ENCODE measurements at regions not wholly inside any gene's neighbourhood (a gene's known extent, or its start where the extent isn't known, plus 50 kb on each side); places are given as distances from the start of the nearest gene placed in this dataset.

DNA sequence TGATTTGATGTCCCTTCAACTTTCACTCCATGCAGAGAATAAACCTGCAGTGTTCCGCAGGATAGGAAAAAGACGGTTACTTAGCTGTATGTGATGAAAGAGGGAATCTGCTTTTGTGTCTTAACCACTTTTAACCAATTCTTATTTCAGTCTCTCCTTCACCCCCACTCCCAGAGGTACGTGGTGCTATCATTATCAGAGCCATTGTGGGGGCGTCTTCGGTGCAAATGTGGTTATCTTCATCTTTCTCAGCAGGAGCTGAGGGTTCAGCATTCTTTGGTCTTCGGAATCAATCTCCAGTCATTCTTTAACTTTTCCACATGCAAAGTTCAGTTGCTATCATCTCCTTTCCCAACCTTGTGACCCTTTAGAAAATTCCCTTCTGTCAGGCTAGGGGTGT is 219.9 kb upstream of the LYZL1 start:
- TF ChIP-seq EZH2 (IDR thresholded peaks at IDR 0.05) (no peak), ZFX (IDR thresholded peaks at IDR 0.05) (no peak), EZH2phosphoT487 (IDR thresholded peaks at IDR 0.05; ENCODE audit: borderline replicate concordance) (no peak), CTCF (IDR thresholded peaks at IDR 0.05 in 2 of 3, conservative IDR thresholded peaks at IDR 0.05 in 1 of 3; ENCODE audit: borderline replicate concordance in 1 of 3, insufficient read depth in 1 of 3, low read depth in 2 of 3, low read length in 2 of 3) (no peak), POLR2AphosphoS5 (IDR thresholded peaks at IDR 0.05; ENCODE audit: low read depth, low read length) (no peak), POLR2A (IDR thresholded peaks at IDR 0.05; ENCODE audit: borderline replicate concordance, extremely low read depth, insufficient read depth, insufficient read length) (no peak), CEBPB (IDR thresholded peaks at IDR 0.05; ENCODE audit: low read depth) (no peak), ZNF274 (IDR thresholded peaks at IDR 0.05; ENCODE audit: low read depth, low read length) (no peak), ZBTB33 (IDR thresholded peaks at IDR 0.05; ENCODE audit: extremely low read depth, insufficient replicate concordance, low read length) (no peak), YY1 (IDR thresholded peaks at IDR 0.05; ENCODE audit: extremely low read depth, insufficient replicate concordance, low read depth, low read length) (no peak), TCF7L2 (IDR thresholded peaks at IDR 0.05; ENCODE audit: borderline replicate concordance, extremely low read depth, insufficient read depth, insufficient read length) (no peak)
- TF ChIP-seq, protein P1, sequence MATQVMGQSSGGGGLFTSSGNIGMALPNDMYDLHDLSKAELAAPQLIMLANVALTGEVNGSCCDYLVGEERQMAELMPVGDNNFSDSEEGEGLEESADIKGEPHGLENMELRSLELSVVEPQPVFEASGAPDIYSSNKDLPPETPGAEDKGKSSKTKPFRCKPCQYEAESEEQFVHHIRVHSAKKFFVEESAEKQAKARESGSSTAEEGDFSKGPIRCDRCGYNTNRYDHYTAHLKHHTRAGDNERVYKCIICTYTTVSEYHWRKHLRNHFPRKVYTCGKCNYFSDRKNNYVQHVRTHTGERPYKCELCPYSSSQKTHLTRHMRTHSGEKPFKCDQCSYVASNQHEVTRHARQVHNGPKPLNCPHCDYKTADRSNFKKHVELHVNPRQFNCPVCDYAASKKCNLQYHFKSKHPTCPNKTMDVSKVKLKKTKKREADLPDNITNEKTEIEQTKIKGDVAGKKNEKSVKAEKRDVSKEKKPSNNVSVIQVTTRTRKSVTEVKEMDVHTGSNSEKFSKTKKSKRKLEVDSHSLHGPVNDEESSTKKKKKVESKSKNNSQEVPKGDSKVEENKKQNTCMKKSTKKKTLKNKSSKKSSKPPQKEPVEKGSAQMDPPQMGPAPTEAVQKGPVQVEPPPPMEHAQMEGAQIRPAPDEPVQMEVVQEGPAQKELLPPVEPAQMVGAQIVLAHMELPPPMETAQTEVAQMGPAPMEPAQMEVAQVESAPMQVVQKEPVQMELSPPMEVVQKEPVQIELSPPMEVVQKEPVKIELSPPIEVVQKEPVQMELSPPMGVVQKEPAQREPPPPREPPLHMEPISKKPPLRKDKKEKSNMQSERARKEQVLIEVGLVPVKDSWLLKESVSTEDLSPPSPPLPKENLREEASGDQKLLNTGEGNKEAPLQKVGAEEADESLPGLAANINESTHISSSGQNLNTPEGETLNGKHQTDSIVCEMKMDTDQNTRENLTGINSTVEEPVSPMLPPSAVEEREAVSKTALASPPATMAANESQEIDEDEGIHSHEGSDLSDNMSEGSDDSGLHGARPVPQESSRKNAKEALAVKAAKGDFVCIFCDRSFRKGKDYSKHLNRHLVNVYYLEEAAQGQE (IDR thresholded peaks at IDR 0.05; ENCODE audit: low read depth), result no peak
- TF ChIP-seq, protein P2, sequence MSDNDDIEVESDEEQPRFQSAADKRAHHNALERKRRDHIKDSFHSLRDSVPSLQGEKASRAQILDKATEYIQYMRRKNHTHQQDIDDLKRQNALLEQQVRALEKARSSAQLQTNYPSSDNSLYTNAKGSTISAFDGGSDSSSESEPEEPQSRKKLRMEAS (IDR thresholded peaks at IDR 0.05), result no peak
- TF ChIP-seq, protein P3, sequence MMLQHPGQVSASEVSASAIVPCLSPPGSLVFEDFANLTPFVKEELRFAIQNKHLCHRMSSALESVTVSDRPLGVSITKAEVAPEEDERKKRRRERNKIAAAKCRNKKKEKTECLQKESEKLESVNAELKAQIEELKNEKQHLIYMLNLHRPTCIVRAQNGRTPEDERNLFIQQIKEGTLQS (IDR thresholded peaks at IDR 0.05), result no peak

Data from HCT116 (cell line).